ENCODE measurements at regions not wholly inside any gene's neighbourhood (a gene's known extent, or its start where the extent isn't known, plus 50 kb on each side); places are given as distances from the start of the nearest gene placed in this dataset.

DNA sequence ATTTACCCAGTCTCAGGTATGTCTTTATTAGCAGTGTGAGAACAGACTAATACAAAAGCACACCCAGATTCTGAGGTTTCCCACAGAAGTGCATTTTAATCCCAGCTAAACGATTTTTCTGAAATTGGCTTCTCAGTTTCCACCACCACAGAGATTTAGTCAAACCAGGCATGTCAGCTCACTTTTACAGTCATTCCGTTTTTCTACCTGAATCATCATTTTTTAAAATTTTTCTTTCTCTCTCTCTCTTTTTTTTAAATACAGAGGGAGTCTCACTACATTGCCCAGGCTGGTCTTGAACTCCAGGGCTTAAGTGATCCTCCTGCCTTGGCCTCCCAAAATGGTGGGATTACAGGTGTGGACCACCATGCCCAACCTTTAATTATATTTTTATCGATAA lies 389.1 kb downstream of the HAPSTR1 start:
- no peaks in the 10 kb centered on the region for H3K36me3 ChIP-seq (ENCODE audit: control insufficient read depth, insufficient read depth, low read length)
- no peak overlapping the region for H3K4me3 ChIP-seq (ENCODE audit: low read length)
- no peak for DNase-seq
- Mint-ChIP-seq H3K4me1 (no peaks in the 10 kb centered on the region), H3K4me3 (no peak overlapping the region), H3K27ac (no peak overlapping the region), H3K9me3 (no peaks in the 10 kb centered on the region), H3K27me3 (ENCODE audit: insufficient read depth) (peaks cover 2% of the 10 kb centered on the region), H3K36me3 (ENCODE audit: low read depth) (no peaks in the 10 kb centered on the region)
- WGBS, 2 experiments (ENCODE audit: insufficient coverage in 1 of 2, insufficient read length in 1 of 2) = 85 to 94% methylated on average over 2 of the region's 3 CpGs
- H3K27ac ChIP-seq (ENCODE audit: low read depth, low read length) = no peak overlapping the region
- TF ChIP-seq, protein P1, sequence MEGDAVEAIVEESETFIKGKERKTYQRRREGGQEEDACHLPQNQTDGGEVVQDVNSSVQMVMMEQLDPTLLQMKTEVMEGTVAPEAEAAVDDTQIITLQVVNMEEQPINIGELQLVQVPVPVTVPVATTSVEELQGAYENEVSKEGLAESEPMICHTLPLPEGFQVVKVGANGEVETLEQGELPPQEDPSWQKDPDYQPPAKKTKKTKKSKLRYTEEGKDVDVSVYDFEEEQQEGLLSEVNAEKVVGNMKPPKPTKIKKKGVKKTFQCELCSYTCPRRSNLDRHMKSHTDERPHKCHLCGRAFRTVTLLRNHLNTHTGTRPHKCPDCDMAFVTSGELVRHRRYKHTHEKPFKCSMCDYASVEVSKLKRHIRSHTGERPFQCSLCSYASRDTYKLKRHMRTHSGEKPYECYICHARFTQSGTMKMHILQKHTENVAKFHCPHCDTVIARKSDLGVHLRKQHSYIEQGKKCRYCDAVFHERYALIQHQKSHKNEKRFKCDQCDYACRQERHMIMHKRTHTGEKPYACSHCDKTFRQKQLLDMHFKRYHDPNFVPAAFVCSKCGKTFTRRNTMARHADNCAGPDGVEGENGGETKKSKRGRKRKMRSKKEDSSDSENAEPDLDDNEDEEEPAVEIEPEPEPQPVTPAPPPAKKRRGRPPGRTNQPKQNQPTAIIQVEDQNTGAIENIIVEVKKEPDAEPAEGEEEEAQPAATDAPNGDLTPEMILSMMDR (conservative IDR thresholded peaks at IDR 0.05) = no peak
- H3K4me1 ChIP-seq (ENCODE audit: control insufficient read depth, insufficient read depth, low read length) = no peaks in the 10 kb centered on the region
- no peaks in the 10 kb centered on the region for H3K9me3 ChIP-seq (ENCODE audit: control insufficient read depth, low read length)
- H3K27me3 ChIP-seq (ENCODE audit: control insufficient read depth, insufficient read depth, low read length, poor library complexity, severe bottlenecking) = no peaks in the 10 kb centered on the region
- H3K9ac ChIP-seq (ENCODE audit: extremely low read depth, low read length, poor library complexity, severe bottlenecking) = no peak overlapping the region

DNA sequence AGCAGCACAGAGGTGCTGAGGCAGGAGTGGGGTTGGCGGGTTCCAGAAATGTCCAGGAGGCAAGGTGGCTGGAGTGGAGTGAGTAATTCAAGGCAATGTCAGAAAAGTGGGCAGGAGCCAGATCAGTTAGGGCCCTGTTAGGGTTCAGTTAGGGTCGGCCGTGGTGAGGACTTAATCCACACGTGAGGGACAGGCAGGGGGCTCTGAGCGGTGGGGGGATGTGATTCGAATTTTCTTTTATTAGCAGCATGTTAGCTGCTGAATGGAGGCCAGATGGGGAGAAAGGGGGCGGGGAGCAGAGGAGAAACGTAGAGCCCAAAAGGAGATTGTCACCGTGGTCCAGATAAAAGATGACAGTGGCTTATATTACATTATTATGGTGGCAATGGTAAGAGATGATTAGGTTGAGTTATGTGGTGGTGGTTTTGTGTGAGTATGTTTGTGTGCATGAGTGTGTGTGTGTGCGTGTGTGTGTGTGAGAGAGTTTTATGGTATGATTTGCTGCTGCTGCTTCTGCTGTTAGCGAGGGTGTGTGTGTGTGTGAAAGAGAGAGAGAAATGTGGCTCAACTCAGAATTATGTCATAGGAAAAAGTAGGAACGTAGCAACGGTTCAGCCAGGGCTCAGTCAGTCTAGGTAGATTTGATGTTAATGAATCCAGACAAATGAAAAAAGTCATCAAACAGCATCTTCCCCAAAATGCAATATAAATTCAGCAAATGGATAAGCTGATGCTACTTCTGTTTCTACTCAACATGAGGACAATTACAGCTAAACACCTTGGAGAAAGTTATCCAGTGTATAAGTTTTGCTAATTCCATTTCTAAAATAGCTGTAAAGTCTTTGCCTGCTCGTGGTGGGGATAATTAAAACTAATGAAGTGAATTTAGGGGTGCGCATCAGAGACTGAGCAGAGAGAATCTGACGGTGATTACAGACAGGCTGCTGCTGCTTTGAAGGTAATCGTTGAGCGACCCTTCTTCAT lies 390.6 kb downstream of the HAPSTR1 start:
- Histone ChIP-seq H3K4me3 (ENCODE audit: low read length) (no peak overlapping the region), H3K9ac (ENCODE audit: extremely low read depth, low read length, poor library complexity, severe bottlenecking) (no peak overlapping the region), H3K36me3 (ENCODE audit: control insufficient read depth, insufficient read depth, low read length) (no peaks in the 10 kb centered on the region), H3K4me1 (ENCODE audit: control insufficient read depth, insufficient read depth, low read length) (no peaks in the 10 kb centered on the region), H3K9me3 (ENCODE audit: control insufficient read depth, low read length) (no peaks in the 10 kb centered on the region), H3K27ac (ENCODE audit: low read depth, low read length) (no peak overlapping the region), H3K27me3 (ENCODE audit: control insufficient read depth, insufficient read depth, low read length, poor library complexity, severe bottlenecking) (no peaks in the 10 kb centered on the region)
- TF ChIP-seq, protein P1 (conservative IDR thresholded peaks at IDR 0.05) = no peak
- no peaks in the 10 kb centered on the region for H3K36me3 Mint-ChIP-seq (ENCODE audit: low read depth)
- H3K9me3 Mint-ChIP-seq = no peaks in the 10 kb centered on the region
- WGBS, 2 experiments (ENCODE audit: insufficient coverage in 1 of 2, insufficient read length in 1 of 2) = 88 to 89% methylated on average over 11 to 18 of the region's 18 CpGs
- H3K27me3 Mint-ChIP-seq (ENCODE audit: insufficient read depth) = peaks cover 2% of the 10 kb centered on the region
- no peak overlapping the region for H3K4me3 Mint-ChIP-seq
- H3K4me1 Mint-ChIP-seq = no peaks in the 10 kb centered on the region
- H3K27ac Mint-ChIP-seq = no peak overlapping the region
- DNase-seq = no peak

DNA sequence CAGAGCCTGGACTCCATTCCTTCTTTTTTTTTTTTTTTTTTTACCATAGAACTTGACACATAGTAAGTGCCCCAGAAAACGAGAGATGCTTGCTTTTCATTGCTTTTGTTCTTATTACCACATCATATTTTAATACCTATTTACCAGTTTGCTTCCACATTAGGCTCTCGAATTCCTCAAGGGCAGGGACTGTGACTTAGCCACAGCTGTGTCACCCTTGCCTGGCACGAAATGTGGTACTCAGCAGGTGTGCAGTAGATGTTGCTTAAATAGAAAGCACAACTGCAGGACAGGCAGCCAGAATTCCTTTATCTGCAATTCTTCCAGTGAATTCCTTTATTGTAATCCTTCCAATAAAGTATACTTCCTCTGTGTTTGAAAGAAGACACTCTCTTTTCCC lies 393.0 kb downstream of the HAPSTR1 start:
- H3K27ac Mint-ChIP-seq = no peak overlapping the region
- no peaks in the 10 kb centered on the region for H3K36me3 ChIP-seq (ENCODE audit: control insufficient read depth, insufficient read depth, low read length)
- 90 to 95% methylated on average over 3 of the region's 3 CpGs for WGBS, 2 experiments (ENCODE audit: insufficient coverage in 1 of 2, insufficient read length in 1 of 2)
- H3K9me3 Mint-ChIP-seq = peaks cover 2% of the 10 kb centered on the region
- no peaks in the 10 kb centered on the region for H3K27me3 ChIP-seq (ENCODE audit: control insufficient read depth, insufficient read depth, low read length, poor library complexity, severe bottlenecking)
- TF ChIP-seq, protein P1 (conservative IDR thresholded peaks at IDR 0.05) = no peak
- peaks cover 2% of the 10 kb centered on the region for H3K27me3 Mint-ChIP-seq (ENCODE audit: insufficient read depth)
- no peak overlapping the region for H3K4me3 ChIP-seq (ENCODE audit: low read length)
- H3K9ac ChIP-seq (ENCODE audit: extremely low read depth, low read length, poor library complexity, severe bottlenecking) = no peak overlapping the region
- no peak overlapping the region for H3K4me3 Mint-ChIP-seq
- H3K36me3 Mint-ChIP-seq (ENCODE audit: low read depth) = no peaks in the 10 kb centered on the region
- DNase-seq = no peak
- peaks cover under 1% of the 10 kb centered on the region for H3K4me1 ChIP-seq (ENCODE audit: control insufficient read depth, insufficient read depth, low read length)
- H3K27ac ChIP-seq (ENCODE audit: low read depth, low read length) = no peak overlapping the region
- H3K9me3 ChIP-seq (ENCODE audit: control insufficient read depth, low read length) = peaks cover 9% of the 10 kb centered on the region
- peaks cover 5% of the 10 kb centered on the region for H3K4me1 Mint-ChIP-seq
